ENCODE measurements at regions not wholly inside any gene's neighbourhood (a gene's known extent, or its start where the extent isn't known, plus 50 kb on each side); places are given as distances from the start of the nearest gene placed in this dataset.

DNA sequence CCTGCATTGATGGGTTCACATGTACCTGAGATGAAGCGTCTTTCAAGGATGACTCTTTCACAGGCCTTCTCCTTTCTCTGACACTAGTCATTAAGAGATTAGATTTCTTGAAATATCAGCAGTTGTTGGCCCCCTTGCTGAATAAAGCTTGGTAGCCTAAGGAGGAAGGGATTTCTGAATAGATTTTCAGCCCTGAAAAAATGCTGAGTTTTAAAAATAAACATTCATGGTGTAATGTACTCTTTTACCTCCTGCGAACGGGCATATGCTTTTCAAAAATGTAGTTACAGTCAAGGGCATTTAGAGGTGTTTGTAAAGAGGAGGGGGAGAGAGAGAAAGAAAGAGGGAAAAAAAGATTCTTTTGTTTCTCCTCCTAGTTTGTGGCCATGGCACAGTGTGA lies 222.7 kb downstream of the SOX4 start:
- DNase-seq (no peak), ATAC-seq (ENCODE audit: insufficient read depth, low FRiP score) (no peak)
- H3K27me3 ChIP-seq (ENCODE audit: control insufficient read depth in 3 of 3, insufficient read depth in 3 of 3, low read length in 2 of 3) = no peaks in the 10 kb centered on the region
- WGBS, 2 donors = 81 to 85% methylated on average over 3 of the region's 3 CpGs
- peaks cover 0 to 4% (median 0%) of the 10 kb centered on the region in 5 donors for H3K4me1 ChIP-seq (ENCODE audit: control insufficient read depth in 5 of 5, insufficient read depth in 5 of 5, low read length in 5 of 5)
- H3K9me3 ChIP-seq (ENCODE audit: control insufficient read depth in 4 of 4, insufficient read depth in 3 of 4, low read length in 3 of 4) = no peaks in the 10 kb centered on the region
- no peak overlapping the region for H3K4me3 ChIP-seq
- H3K36me3 ChIP-seq (ENCODE audit: control insufficient read depth in 4 of 4, insufficient read depth in 4 of 4, low read length in 4 of 4) = no peaks in the 10 kb centered on the region
- no peak overlapping the region for H3K9ac ChIP-seq (ENCODE audit: insufficient read depth in 1 of 2, low read length in 2 of 2)
- TF ChIP-seq, protein P1, sequence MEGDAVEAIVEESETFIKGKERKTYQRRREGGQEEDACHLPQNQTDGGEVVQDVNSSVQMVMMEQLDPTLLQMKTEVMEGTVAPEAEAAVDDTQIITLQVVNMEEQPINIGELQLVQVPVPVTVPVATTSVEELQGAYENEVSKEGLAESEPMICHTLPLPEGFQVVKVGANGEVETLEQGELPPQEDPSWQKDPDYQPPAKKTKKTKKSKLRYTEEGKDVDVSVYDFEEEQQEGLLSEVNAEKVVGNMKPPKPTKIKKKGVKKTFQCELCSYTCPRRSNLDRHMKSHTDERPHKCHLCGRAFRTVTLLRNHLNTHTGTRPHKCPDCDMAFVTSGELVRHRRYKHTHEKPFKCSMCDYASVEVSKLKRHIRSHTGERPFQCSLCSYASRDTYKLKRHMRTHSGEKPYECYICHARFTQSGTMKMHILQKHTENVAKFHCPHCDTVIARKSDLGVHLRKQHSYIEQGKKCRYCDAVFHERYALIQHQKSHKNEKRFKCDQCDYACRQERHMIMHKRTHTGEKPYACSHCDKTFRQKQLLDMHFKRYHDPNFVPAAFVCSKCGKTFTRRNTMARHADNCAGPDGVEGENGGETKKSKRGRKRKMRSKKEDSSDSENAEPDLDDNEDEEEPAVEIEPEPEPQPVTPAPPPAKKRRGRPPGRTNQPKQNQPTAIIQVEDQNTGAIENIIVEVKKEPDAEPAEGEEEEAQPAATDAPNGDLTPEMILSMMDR (IDR thresholded peaks at IDR 0.05; ENCODE audit: control extremely low read depth, extremely low read depth) = no peak
- no peak overlapping the region for H3K27ac ChIP-seq (ENCODE audit: low read depth in 1 of 2, low read length in 1 of 2)

DNA sequence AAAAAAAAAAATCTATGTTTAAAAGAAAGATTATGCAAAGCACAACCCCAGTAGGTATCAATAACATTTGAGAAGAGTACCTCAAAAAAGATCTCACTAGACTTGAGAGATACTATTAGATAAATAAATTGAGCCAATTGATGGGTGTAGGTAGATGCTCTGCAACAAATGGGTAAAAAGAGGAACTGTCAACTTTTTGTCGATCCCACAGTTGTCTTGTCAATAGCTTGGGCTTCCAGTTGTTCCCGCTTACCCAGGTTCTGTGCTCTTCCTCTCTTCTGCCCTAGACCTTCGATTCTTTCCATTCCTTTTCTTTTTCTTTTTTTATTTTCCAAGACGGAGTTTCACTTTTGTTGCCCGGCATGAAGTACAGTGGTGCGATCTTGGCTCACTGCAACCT lies 226.9 kb downstream of the SOX4 start:
- WGBS, 2 donors = 95 to 96% methylated on average over 6 of the region's 6 CpGs
- TF ChIP-seq, protein P1 (IDR thresholded peaks at IDR 0.05; ENCODE audit: control extremely low read depth, extremely low read depth) = no peak
- H3K27me3 ChIP-seq (ENCODE audit: control insufficient read depth in 3 of 3, insufficient read depth in 3 of 3, low read length in 2 of 3) = no peaks in the 10 kb centered on the region
- H3K9me3 ChIP-seq (ENCODE audit: control insufficient read depth in 4 of 4, insufficient read depth in 3 of 4, low read length in 3 of 4) = no peaks in the 10 kb centered on the region
- no peak overlapping the region for H3K27ac ChIP-seq (ENCODE audit: low read depth in 1 of 2, low read length in 1 of 2)
- ATAC-seq (ENCODE audit: insufficient read depth, low FRiP score) (no peak), DNase-seq (no peak)
- H3K4me3 ChIP-seq = no peak overlapping the region
- H3K36me3 ChIP-seq (ENCODE audit: control insufficient read depth in 4 of 4, insufficient read depth in 4 of 4, low read length in 4 of 4) = no peaks in the 10 kb centered on the region
- no peak overlapping the region for H3K9ac ChIP-seq (ENCODE audit: insufficient read depth in 1 of 2, low read length in 2 of 2)
- peaks cover 0 to 18% (median 4%) of the 10 kb centered on the region in 5 donors for H3K4me1 ChIP-seq (ENCODE audit: control insufficient read depth in 5 of 5, insufficient read depth in 5 of 5, low read length in 5 of 5)

DNA sequence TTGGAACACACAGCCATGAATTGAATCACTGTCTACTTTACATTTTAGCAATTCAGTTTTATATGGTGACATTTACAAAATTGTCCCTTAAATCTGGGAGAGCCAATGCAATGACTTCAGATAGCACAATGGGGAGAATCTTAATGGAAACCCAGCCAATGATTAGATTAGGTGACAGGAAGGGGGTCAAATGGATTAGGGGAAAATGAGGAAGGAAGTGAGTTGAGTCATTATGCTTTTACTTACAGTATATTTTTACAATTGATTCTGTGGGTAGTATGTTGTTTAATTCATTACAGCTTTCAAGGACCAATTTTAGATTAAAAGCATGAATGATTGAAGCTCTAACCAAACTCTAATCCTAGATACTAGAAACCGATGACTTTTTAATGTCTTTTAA lies 229.8 kb downstream of the SOX4 start:
- Histone ChIP-seq H3K4me3 (no peak overlapping the region), H3K27me3 (ENCODE audit: control insufficient read depth in 3 of 3, insufficient read depth in 3 of 3, low read length in 2 of 3) (no peaks in the 10 kb centered on the region), H3K4me1 (ENCODE audit: control insufficient read depth in 5 of 5, insufficient read depth in 5 of 5, low read length in 5 of 5) (peaks cover 0 to 40% (median 16%) of the 10 kb centered on the region in 5 donors), H3K9ac (ENCODE audit: insufficient read depth in 1 of 2, low read length in 2 of 2) (no peak overlapping the region), H3K27ac (ENCODE audit: low read depth in 1 of 2, low read length in 1 of 2) (no peak overlapping the region), H3K36me3 (ENCODE audit: control insufficient read depth in 4 of 4, insufficient read depth in 4 of 4, low read length in 4 of 4) (no peaks in the 10 kb centered on the region), H3K9me3 (ENCODE audit: control insufficient read depth in 4 of 4, insufficient read depth in 3 of 4, low read length in 3 of 4) (no peaks in the 10 kb centered on the region)
- 36 to 65% methylated on average over 1 of the region's 1 CpG for WGBS, 2 donors
- TF ChIP-seq, protein P1 (IDR thresholded peaks at IDR 0.05; ENCODE audit: control extremely low read depth, extremely low read depth) = no peak
- DNase-seq (peak in 1 of 3 donors; percentile 45), ATAC-seq (ENCODE audit: insufficient read depth, low FRiP score) (no peak)

All from lung (tissue), 11 donors.